GM18867 (cell line): ENCODE measurements at regions not wholly inside any gene's neighbourhood (a gene's known extent, or its start where the extent isn't known, plus 50 kb on each side); places are given as distances from the start of the nearest gene placed in this dataset.
"Not testable (repeated sequence)": the region's sequence is repeated elsewhere in the genome, so short reads cannot be mapped to it uniquely, and the experiment has no call there.

Experiments used
- ATAC-seq: cut with Tn5 transposase; IDR thresholded peaks from one replicate; pipeline ENCODE4 v1.9.1; 2021; ENCODE audit warnings: mild to moderate bottlenecking, moderate library complexity; ENCODE audit not compliant: unreplicated experiment

- no peak for ATAC-seq
These were observed 109.9 kb downstream of the TANC2 start for GRCh38 chr17:63075969-63076368.

GRCh38 chr17:63078707-63079106 is 112.7 kb downstream of the TANC2 start:
- no peak for ATAC-seq

- ATAC-seq: no peak
These were observed 116.3 kb downstream of the TANC2 start for GRCh38 chr17:63082273-63082861.

- no peak for ATAC-seq
These were observed 116.9 kb downstream of the TANC2 start for GRCh38 chr17:63082952-63083351.

- ATAC-seq: no peak
These were observed 120.6 kb downstream of the TANC2 start for GRCh38 chr17:63086483-63087185.

GRCh38 chr17:63090358-63091114 is 124.5 kb downstream of the TANC2 start:
- ATAC-seq: not testable (repeated sequence)

GRCh38 chr17:63091909-63092308 is 125.9 kb downstream of the TANC2 start:
- ATAC-seq: not testable (repeated sequence)

GRCh38 chr17:63094631-63095030 is 128.6 kb downstream of the TANC2 start:
- no peak for ATAC-seq

GRCh38 chr17:63095459-63095858 is 129.4 kb downstream of the TANC2 start:
- no peak for ATAC-seq

- no peak for ATAC-seq
These were observed 129.8 kb downstream of the TANC2 start for GRCh38 chr17:63095879-63096278.

GRCh38 chr17:63096426-63096825 is 130.4 kb downstream of the TANC2 start:
- no peak for ATAC-seq

- ATAC-seq: no peak
These were observed 133.4 kb downstream of the TANC2 start for GRCh38 chr17:63099425-63099824.

- no peak for ATAC-seq
These were observed 136.0 kb downstream of the TANC2 start for GRCh38 chr17:63102034-63102433.

- no peak for ATAC-seq
These were observed 140.0 kb downstream of the TANC2 start for GRCh38 chr17:63106050-63106449.

- ATAC-seq: no peak
These were observed 143.6 kb downstream of the TANC2 start for GRCh38 chr17:63109661-63110060.

GRCh38 chr17:63113167-63113566 is 147.1 kb downstream of the TANC2 start:
- ATAC-seq: no peak

- ATAC-seq: no peak
These were observed 150.2 kb downstream of the TANC2 start for GRCh38 chr17:63116228-63116627.

GRCh38 chr17:63116967-63117830 is 151.2 kb downstream of the TANC2 start:
- ATAC-seq: no peak

- ATAC-seq: no peak
These were observed 154.4 kb downstream of the TANC2 start for GRCh38 chr17:63120406-63120805.

- ATAC-seq: no peak
These were observed 158.5 kb downstream of the TANC2 start for GRCh38 chr17:63124536-63124935.

- no peak for ATAC-seq
These were observed 158.9 kb downstream of the TANC2 start for GRCh38 chr17:63124958-63125357.
